DMS 273 (cell line): ENCODE measurements at regions not wholly inside any gene's neighbourhood (a gene's known extent, or its start where the extent isn't known, plus 50 kb on each side); places are given as distances from the start of the nearest gene placed in this dataset.
"Not testable (repeated sequence)": the region's sequence is repeated elsewhere in the genome, so short reads cannot be mapped to it uniquely, and the experiment has no call there.

Experiments used
- DNase-seq: peaks from one replicate; lab custom pipeline; 2025; ENCODE audit not compliant: unreplicated experiment; lab: John Stamatoyannopoulos, UW

DNA sequence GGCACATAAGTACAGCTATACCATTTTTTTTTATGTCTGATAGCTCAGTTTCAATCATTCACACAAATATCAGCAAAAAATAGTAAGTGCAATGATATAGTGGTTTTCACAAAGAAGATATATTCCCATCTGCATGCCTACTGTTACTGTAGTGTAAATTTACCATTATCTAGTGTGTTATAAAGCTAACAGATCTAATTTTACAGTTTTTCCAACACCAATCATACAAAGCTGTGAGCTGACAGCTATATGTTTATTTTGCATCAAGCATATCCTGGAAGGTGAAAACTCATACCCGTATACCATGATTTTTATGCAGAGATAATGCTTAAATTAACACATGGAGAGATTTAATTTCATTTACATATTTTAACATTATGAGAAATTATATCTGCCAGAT lies 89.9 kb upstream of the HAPLN1 start:
- no peak for DNase-seq

DNA sequence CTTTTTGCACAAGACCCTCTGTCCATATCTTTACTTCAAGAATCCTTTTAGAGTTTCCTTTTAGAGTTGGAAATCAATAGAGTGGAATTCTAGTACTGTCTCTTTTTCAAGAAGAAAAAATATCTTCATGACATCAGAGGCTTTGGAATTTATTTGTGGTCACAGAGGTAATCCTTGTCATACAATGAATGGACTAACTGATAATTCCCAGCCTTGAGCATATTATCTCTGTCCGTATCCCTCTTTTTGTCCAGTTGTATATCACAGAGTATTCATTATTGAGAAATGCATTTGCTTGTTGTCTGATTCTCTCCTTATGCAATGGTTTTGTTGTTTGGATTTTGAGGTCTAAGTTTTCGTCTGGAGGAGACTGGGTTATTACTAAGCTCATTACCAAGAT lies 82.0 kb upstream of the HAPLN1 start:
- DNase-seq = no peak

DNA sequence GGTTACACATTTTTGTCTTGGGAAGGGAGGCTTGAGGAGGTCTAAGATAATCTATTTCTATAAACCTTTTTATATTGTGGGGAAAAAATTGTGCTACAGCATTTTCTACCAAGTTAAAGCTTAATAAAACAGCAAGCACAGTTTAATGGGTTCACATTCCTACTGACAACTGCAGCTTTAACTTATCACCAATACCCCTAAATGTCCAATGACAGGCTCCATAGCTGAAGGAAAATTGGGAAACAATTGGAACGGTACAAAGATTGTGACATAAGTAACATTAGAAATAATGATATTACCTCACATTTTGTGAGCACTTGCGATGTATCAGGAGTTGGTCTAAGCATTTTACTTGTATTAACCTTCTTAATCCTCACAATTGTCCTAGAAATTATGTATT lies 79.5 kb upstream of the HAPLN1 start:
- DNase-seq = no peak

- DNase-seq = not testable (repeated sequence)
Observed at GRCh38 chr5:83799020-83799419, 78.4 kb upstream of the HAPLN1 start.

DNA sequence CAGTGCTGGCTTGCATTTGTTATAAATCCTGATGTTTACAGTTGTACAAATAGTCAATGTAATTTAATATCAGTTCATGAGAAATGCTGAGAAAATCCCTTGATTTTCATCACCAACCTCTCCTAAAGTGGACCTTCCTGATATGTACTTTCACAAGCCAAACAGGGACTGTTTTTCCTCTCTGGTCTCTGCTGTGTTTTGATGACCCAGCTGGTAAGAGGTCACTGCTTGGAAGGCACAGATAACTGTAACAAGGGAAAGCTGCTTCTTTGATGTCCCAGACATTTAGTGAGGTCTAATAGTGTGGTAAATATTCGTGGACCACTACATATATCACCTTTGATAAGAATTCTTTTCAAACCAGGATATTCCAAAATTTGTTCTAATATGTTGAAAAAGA lies 68.7 kb upstream of the HAPLN1 start:
- no peak for DNase-seq

DNA sequence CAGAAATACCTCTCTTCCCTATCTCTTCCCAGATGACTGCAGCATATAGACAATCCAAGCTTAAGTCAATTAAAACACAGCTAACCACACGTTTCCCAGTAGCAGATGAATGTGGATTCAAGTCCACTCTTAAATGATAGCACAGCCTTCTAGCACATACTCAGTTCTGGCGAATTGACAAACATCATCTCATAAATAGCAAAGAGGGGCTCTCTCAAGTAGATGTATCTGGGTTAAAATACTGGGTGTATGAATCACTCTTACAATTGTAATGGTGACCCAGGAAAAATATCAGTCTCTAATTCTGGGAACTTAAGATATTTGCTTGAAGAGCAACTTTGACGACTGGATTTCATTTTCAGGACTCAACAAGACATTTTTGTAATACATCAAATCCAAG lies 67.0 kb upstream of the HAPLN1 start:
- DNase-seq = no peak

- DNase-seq = no peak
Observed at GRCh38 chr5:83785176-83785668, 64.6 kb upstream of the HAPLN1 start.

DNA sequence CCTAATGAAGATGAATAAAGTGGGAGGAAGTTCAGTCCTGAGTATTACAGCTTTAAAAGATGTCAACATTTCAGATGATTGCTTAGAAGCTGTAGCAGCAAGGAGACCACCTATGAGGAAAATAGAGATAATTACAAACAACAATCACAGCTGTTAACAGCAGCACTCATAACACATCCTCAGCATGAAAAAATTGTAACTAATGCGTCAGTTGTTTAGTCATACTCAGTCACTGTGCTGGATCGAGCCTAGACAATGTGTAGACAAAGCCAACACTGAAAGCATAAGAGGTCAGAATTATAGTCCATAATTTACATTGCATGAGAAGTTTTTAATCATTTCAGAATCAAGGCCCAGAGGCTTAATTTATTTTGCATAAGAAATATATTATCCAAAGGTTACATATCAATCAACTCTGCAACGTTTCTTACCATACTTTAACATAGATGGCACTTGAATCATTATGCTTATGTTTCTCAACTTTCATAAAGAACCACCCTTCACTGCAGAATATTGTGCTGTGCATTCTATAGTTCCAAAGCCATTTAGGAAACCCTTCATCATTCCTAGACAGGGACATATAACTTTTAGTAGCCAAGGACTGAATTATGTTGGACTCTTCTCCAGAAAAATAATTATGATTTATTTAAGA lies 60.2 kb upstream of the HAPLN1 start:
- no peak for DNase-seq

DNA sequence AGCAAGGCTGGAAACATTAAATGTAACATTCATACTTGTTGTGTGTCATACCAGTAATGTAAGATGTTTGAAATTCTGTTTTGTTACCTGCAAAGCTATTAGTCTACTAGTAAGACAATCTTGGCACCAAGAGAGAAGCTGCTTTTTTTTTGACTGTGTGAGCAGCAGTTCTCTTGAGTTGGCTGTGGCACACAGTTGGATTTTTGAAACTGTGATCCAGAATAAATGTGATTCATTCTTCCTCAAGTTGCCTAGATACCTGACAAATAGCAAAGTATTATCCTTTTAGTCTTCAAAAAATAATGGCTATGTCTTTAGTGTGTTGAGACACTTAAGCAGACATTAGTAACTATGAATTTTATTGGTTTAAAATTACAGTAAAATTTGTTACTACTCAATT lies 57.2 kb upstream of the HAPLN1 start:
- no peak for DNase-seq

DNA sequence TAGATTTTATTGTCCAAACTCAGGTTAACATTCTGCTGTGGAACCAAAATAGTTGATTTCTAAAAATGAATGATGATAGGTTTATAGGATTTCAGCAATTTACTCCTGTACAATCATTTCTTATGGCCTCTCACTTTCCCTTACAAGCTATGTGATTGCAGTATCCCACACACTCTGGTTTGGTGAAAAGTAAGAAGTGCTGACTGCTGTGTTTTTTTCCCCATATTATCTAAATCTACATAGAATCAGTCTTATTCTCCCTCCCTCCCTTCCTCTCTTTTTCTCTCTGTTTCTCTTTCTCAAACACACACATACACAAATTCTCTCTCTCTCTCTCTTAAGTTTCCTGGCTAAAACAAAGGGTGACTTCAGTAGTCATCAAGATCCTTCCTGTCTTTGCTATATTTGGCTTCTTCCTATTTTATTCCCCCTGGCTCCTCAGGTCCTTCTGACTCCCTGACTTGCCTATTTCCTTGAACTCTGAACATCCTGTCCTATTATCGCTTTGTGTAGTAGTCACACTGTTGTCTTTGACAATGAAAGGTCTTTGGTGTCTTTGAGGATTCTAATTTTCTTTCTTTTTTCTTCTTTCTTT lies 55.9 kb upstream of the HAPLN1 start:
- no peak for DNase-seq
